ENCODE measurements at regions not wholly inside any gene's neighbourhood (a gene's known extent, or its start where the extent isn't known, plus 50 kb on each side); places are given as distances from the start of the nearest gene placed in this dataset.

DNA sequence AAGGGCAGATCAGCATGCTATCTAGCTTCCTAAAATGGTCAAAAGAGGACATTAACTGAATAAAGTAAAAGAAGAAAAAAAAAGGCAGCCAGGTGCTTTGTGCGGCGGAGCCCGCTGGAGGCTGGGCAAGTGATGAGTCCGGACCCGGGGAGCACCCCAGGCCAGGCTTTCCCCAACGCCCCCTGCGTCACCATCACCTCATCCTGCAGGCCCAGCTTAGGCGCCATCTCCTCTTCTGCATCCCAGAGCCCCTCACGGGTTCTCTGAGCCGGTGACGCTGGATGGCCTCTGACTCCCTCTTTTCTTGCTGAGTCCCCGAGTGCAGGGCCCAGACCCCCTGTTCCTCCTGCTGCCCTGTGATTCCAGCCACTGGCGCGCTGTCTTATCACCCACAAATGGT is 250.1 kb downstream of the TBXT start:
- H3K36me3 ChIP-seq (ENCODE audit: control insufficient read depth in 4 of 4, insufficient read depth in 4 of 4, low read length in 4 of 4): no peaks in the 10 kb centered on the region
- H3K27me3 ChIP-seq (ENCODE audit: control insufficient read depth in 3 of 3, insufficient read depth in 3 of 3, low read length in 2 of 3): no peaks in the 10 kb centered on the region
- 91 to 94% methylated on average over 14 of the region's 14 CpGs for WGBS, 2 donors
- no peak for DNase-seq
- peaks cover 0 to 6% (median 0%) of the 10 kb centered on the region in 4 donors for H3K9me3 ChIP-seq (ENCODE audit: control insufficient read depth in 4 of 4, insufficient read depth in 3 of 4, low read length in 3 of 4)
- TF ChIP-seq, protein P1, sequence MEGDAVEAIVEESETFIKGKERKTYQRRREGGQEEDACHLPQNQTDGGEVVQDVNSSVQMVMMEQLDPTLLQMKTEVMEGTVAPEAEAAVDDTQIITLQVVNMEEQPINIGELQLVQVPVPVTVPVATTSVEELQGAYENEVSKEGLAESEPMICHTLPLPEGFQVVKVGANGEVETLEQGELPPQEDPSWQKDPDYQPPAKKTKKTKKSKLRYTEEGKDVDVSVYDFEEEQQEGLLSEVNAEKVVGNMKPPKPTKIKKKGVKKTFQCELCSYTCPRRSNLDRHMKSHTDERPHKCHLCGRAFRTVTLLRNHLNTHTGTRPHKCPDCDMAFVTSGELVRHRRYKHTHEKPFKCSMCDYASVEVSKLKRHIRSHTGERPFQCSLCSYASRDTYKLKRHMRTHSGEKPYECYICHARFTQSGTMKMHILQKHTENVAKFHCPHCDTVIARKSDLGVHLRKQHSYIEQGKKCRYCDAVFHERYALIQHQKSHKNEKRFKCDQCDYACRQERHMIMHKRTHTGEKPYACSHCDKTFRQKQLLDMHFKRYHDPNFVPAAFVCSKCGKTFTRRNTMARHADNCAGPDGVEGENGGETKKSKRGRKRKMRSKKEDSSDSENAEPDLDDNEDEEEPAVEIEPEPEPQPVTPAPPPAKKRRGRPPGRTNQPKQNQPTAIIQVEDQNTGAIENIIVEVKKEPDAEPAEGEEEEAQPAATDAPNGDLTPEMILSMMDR (IDR thresholded peaks at IDR 0.05; ENCODE audit: control extremely low read depth, extremely low read depth): no peak
- peaks cover 0 to 6% (median 0%) of the 10 kb centered on the region in 5 donors for H3K4me1 ChIP-seq (ENCODE audit: control insufficient read depth in 5 of 5, insufficient read depth in 5 of 5, low read length in 5 of 5)
- no peak overlapping the region for H3K4me3 ChIP-seq
- H3K9ac ChIP-seq (ENCODE audit: insufficient read depth in 1 of 2, low read length in 2 of 2): no peak overlapping the region
- no peak overlapping the region for H3K27ac ChIP-seq (ENCODE audit: low read depth in 1 of 2, low read length in 1 of 2)
- ATAC-seq (ENCODE audit: insufficient read depth, low FRiP score): no peak

GRCh38 chr6:165915022-165915770 is 252.2 kb upstream of the PDE10A start:
- Histone ChIP-seq H3K9me3 (ENCODE audit: control insufficient read depth in 4 of 4, insufficient read depth in 3 of 4, low read length in 3 of 4) (peaks cover 0 to 6% (median 0%) of the 10 kb centered on the region in 4 donors), H3K27me3 (ENCODE audit: control insufficient read depth in 3 of 3, insufficient read depth in 3 of 3, low read length in 2 of 3) (no peaks in the 10 kb centered on the region), H3K27ac (ENCODE audit: low read depth in 1 of 2, low read length in 1 of 2) (no peak overlapping the region), H3K36me3 (ENCODE audit: control insufficient read depth in 4 of 4, insufficient read depth in 4 of 4, low read length in 4 of 4) (no peaks in the 10 kb centered on the region), H3K9ac (ENCODE audit: insufficient read depth in 1 of 2, low read length in 2 of 2) (no peak overlapping the region), H3K4me1 (ENCODE audit: control insufficient read depth in 5 of 5, insufficient read depth in 5 of 5, low read length in 5 of 5) (peaks cover 0 to 6% (median 0%) of the 10 kb centered on the region in 5 donors), H3K4me3 (no peak overlapping the region)
- TF ChIP-seq, protein P1 (IDR thresholded peaks at IDR 0.05; ENCODE audit: control extremely low read depth, extremely low read depth): no peak
- DNase-seq: no peak
- 84 to 88% methylated on average over 10 of the region's 10 CpGs for WGBS, 2 donors
- ATAC-seq (ENCODE audit: insufficient read depth, low FRiP score): no peak

- peak in 2 of 3 donors; percentile 25 to 42 for DNase-seq
- H3K27me3 ChIP-seq (ENCODE audit: control insufficient read depth in 3 of 3, insufficient read depth in 3 of 3, low read length in 2 of 3): no peaks in the 10 kb centered on the region
- no peak overlapping the region for H3K27ac ChIP-seq (ENCODE audit: low read depth in 1 of 2, low read length in 1 of 2)
- no peak for ATAC-seq (ENCODE audit: insufficient read depth, low FRiP score)
- H3K9ac ChIP-seq (ENCODE audit: insufficient read depth in 1 of 2, low read length in 2 of 2): no peak overlapping the region
- H3K36me3 ChIP-seq (ENCODE audit: control insufficient read depth in 4 of 4, insufficient read depth in 4 of 4, low read length in 4 of 4): no peaks in the 10 kb centered on the region
- TF ChIP-seq, protein P1 (IDR thresholded peaks at IDR 0.05; ENCODE audit: control extremely low read depth, extremely low read depth): no peak
- H3K4me1 ChIP-seq (ENCODE audit: control insufficient read depth in 5 of 5, insufficient read depth in 5 of 5, low read length in 5 of 5): peaks cover 0 to 6% (median 0%) of the 10 kb centered on the region in 5 donors
- peaks cover 0 to 4% (median 0%) of the 10 kb centered on the region in 4 donors for H3K9me3 ChIP-seq (ENCODE audit: control insufficient read depth in 4 of 4, insufficient read depth in 3 of 4, low read length in 3 of 4)
- no peak overlapping the region for H3K4me3 ChIP-seq
- WGBS, 2 donors: 69 to 70% methylated on average over 8 of the region's 8 CpGs
Measured at GRCh38 chr6:165913676-165914570, 250.9 kb upstream of the PDE10A start.
